DND-41 (cell line): ENCODE measurements at regions not wholly inside any gene's neighbourhood (a gene's known extent, or its start where the extent isn't known, plus 50 kb on each side); places are given as distances from the start of the nearest gene placed in this dataset.

Experiments used
- ATAC-seq: fragments of 200-7000 bp; cut with Tn5 transposase; 3 replicates; pipeline ENCODE4 v1.9.1; 2021; ENCODE audit warnings: low read depth; ENCODE audit not compliant: insufficient read depth
- DNase-seq: peaks from one replicate; pipeline ENCODE4 v3.0.0-alpha.2; 2020
- H2AFZ ChIP-seq: 2 replicates; pipeline ENCODE4 v1.6.0; 2012; ENCODE audit warnings: low read depth, low read length
- H3K27ac ChIP-seq: 2 replicates; pipeline ENCODE4 v1.5.1; 2012; ENCODE audit warnings: low read length, inconsistent platforms
- H3K27me3 ChIP-seq: fragments of 200-600 bp; sonication (generic); 2 replicates; pipeline ENCODE4 v1.6.0; 2012; ENCODE audit warnings: low read length, mild to moderate bottlenecking, inconsistent platforms; ENCODE audit not compliant: insufficient read depth, poor library complexity
- H3K36me3 ChIP-seq: 2 replicates; pipeline ENCODE4 v1.5.1; 2012; ENCODE audit warnings: low read length, inconsistent platforms; ENCODE audit not compliant: insufficient read depth
- H3K4me1 ChIP-seq: 2 replicates; pipeline ENCODE4 v1.5.1; 2012; ENCODE audit warnings: mild to moderate bottlenecking, low read length; ENCODE audit not compliant: insufficient read depth
- H3K4me2 ChIP-seq: 2 replicates; pipeline ENCODE4 v1.6.0; 2012; ENCODE audit warnings: mild to moderate bottlenecking, moderate library complexity, low read length, inconsistent platforms; ENCODE audit not compliant: insufficient read depth
- H3K4me3 ChIP-seq, 2 experiments: fragments of 200-600 bp in 1 of 2; shearing (Covaris generic) in 1 of 2; 2 replicates each; pipeline ENCODE4 v1.5.1; 2012 to 2016; ENCODE audit warnings: inconsistent platforms in 2 of 2, low read length in 2 of 2, mild to moderate bottlenecking in 2 of 2, low read depth in 1 of 2, moderate library complexity in 1 of 2
- H3K79me2 ChIP-seq: 2 replicates; pipeline ENCODE4 v1.6.0; 2012; ENCODE audit warnings: low read length, inconsistent platforms; ENCODE audit not compliant: insufficient read depth
- H3K9ac ChIP-seq: 2 replicates; pipeline ENCODE4 v1.6.0; 2012; ENCODE audit warnings: low read depth, mild to moderate bottlenecking, inconsistent platforms, low read length, moderate library complexity
- H3K9me3 ChIP-seq: 2 replicates; pipeline ENCODE4 v1.5.1; 2012; ENCODE audit warnings: low read length, moderate library complexity, mild to moderate bottlenecking, inconsistent platforms; ENCODE audit not compliant: insufficient read depth, severe bottlenecking
- H4K20me1 ChIP-seq: 2 replicates; pipeline ENCODE4 v1.6.0; 2012; ENCODE audit warnings: low read length; ENCODE audit not compliant: insufficient read depth
- CTCF ChIP-seq: IDR thresholded peaks from 2 replicates; pipeline ENCODE4 v1.5.1; 2012; ENCODE audit warnings: borderline replicate concordance, low read length, moderate library complexity, mild to moderate bottlenecking; ENCODE audit not compliant: poor library complexity, severe bottlenecking; ENCODE audit errors: extremely low read depth
- EZH2 ChIP-seq: IDR thresholded peaks from 3 replicates; pipeline ENCODE4 v1.6.1; 2012; ENCODE audit warnings: borderline replicate concordance, low read depth, mild to moderate bottlenecking, moderate library complexity, low read length, inconsistent platforms; ENCODE audit not compliant: severe bottlenecking

- Histone ChIP-seq H3K4me3 (no peak overlapping the region), H3K27ac (no peak overlapping the region), H3K36me3 (no peaks in the 10 kb centered on the region), H3K9ac (no peak overlapping the region), H2AFZ (no peak overlapping the region), H3K9me3 (no peaks in the 10 kb centered on the region), H4K20me1 (no peaks in the 10 kb centered on the region), H3K79me2 (no peaks in the 10 kb centered on the region), H3K27me3 (peaks cover 3% of the 10 kb centered on the region), H3K4me2 (no peak overlapping the region), H3K4me1 (peaks cover 3% of the 10 kb centered on the region; the same call in 1 of the 2 replicates)
- TF ChIP-seq CTCF (no peak), EZH2 (no peak)
- DNase-seq, result no peak
- ATAC-seq, result no peak
These were observed 493.6 kb downstream of the GADD45G start for GRCh38 chr9:90098408-90098807.

- ATAC-seq (peak; percentile 29; the same call in 1 of the 3 replicates), DNase-seq (no peak)
- H4K20me1 ChIP-seq, result no peaks in the 10 kb centered on the region
- no peak overlapping the region for H3K4me3 ChIP-seq
- H3K4me1 ChIP-seq, result peaks cover 3% of the 10 kb centered on the region; the same call in 1 of the 2 replicates
- no peaks in the 10 kb centered on the region for H3K79me2 ChIP-seq
- no peak overlapping the region for H3K27ac ChIP-seq
- H3K9me3 ChIP-seq, result no peaks in the 10 kb centered on the region
- TF ChIP-seq CTCF (peak; percentile 59), EZH2 (no peak)
- H2AFZ ChIP-seq, result no peak overlapping the region
- H3K4me2 ChIP-seq, result no peak overlapping the region
- no peaks in the 10 kb centered on the region for H3K36me3 ChIP-seq
- peaks cover 3% of the 10 kb centered on the region for H3K27me3 ChIP-seq
- no peak overlapping the region for H3K9ac ChIP-seq
These were observed 494.6 kb downstream of the GADD45G start for GRCh38 chr9:90099262-90099963.

GRCh38 chr9:90100014-90100413 lies 495.2 kb downstream of the GADD45G start:
- H3K4me3 ChIP-seq, result no peak overlapping the region
- no peak for ATAC-seq
- no peak overlapping the region for H3K9ac ChIP-seq
- no peaks in the 10 kb centered on the region for H3K79me2 ChIP-seq
- no peak overlapping the region for H3K4me2 ChIP-seq
- no peaks in the 10 kb centered on the region for H3K27me3 ChIP-seq
- no peaks in the 10 kb centered on the region for H4K20me1 ChIP-seq
- no peak overlapping the region for H3K27ac ChIP-seq
- no peaks in the 10 kb centered on the region for H3K9me3 ChIP-seq
- DNase-seq, result no peak
- H3K4me1 ChIP-seq, result peaks cover 3% of the 10 kb centered on the region; the same call in 1 of the 2 replicates
- no peak overlapping the region for H2AFZ ChIP-seq
- no peaks in the 10 kb centered on the region for H3K36me3 ChIP-seq
- no peak for TF ChIP-seq CTCF
- no peak for TF ChIP-seq EZH2
